ENCODE measurements at regions not wholly inside any gene's neighbourhood (a gene's known extent, or its start where the extent isn't known, plus 50 kb on each side); places are given as distances from the start of the nearest gene placed in this dataset.
"Not testable (repeated sequence)": the region's sequence is repeated elsewhere in the genome, so short reads cannot be mapped to it uniquely, and the experiment has no call there.

DNA sequence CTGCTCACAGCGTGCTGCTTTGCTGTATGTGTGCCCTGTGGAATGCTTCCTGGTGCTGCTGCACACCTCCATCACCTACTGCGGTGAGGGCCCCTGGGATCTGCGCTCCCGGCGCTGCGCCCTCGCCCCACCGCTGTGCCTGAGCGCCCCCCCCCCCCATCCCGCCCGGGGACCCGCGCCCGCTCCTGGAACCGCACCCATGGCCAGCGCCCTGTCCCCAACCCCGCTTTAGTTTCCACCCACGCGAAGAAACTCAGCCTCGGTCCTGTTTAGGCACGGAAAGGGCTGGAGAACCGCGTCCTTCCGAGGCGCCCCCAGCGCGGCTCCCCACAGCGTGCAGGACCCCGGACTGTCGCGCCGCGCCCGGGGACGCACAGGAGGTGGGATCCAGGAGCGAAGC lies 265.5 kb downstream of the POTEB3 start:
- not testable (repeated sequence) for H2AFZ ChIP-seq (ENCODE audit: insufficient read depth, low read length, poor library complexity); H3K27me3 ChIP-seq (ENCODE audit: insufficient read depth, low read length); H3K79me2 ChIP-seq (ENCODE audit: control insufficient read depth, insufficient read depth, low read length, poor library complexity); H4K12ac ChIP-seq (ENCODE audit: low read depth, low read length); H2BK5ac ChIP-seq (ENCODE audit: low read depth, low read length, poor library complexity); H4K8ac ChIP-seq (ENCODE audit: low read depth, low read length); H2BK12ac ChIP-seq (ENCODE audit: low read length); H3K4ac ChIP-seq (ENCODE audit: low read depth, low read length); H3K79me1 ChIP-seq (ENCODE audit: low read length); H3K18ac ChIP-seq (ENCODE audit: low read length); H4K91ac ChIP-seq (ENCODE audit: low read depth, low read length); DNase-seq; H3K14ac ChIP-seq (ENCODE audit: low read length); H3K23ac ChIP-seq (ENCODE audit: low read length); H2BK120ac ChIP-seq (ENCODE audit: insufficient read depth, low read length, poor library complexity); H3K4me2 ChIP-seq (ENCODE audit: low read length); H2AK5ac ChIP-seq (ENCODE audit: low read length); H3K27ac ChIP-seq (ENCODE audit: low read depth, low read length); H3K4me3 ChIP-seq (ENCODE audit: low read depth, low read length); H3K4me1 ChIP-seq (ENCODE audit: control insufficient read depth in 1 of 2, insufficient read depth in 2 of 2, low read length in 2 of 2); H3K9me3 ChIP-seq (ENCODE audit: insufficient read depth, low read depth, low read length); H3K9ac ChIP-seq (ENCODE audit: low read length); H3K36me3 ChIP-seq (ENCODE audit: control insufficient read depth in 1 of 2, insufficient read depth in 2 of 2, low read length in 2 of 2)
- no CpG with 5 or more reads among the region's 36 CpGs for WGBS (ENCODE audit: extremely low coverage, insufficient coverage, insufficient read length)

- H3K23ac ChIP-seq (ENCODE audit: low read length); H3K4me1 ChIP-seq (ENCODE audit: control insufficient read depth in 1 of 2, insufficient read depth in 2 of 2, low read length in 2 of 2); H2AK5ac ChIP-seq (ENCODE audit: low read length); H3K9ac ChIP-seq (ENCODE audit: low read length); H3K36me3 ChIP-seq (ENCODE audit: control insufficient read depth in 1 of 2, insufficient read depth in 2 of 2, low read length in 2 of 2); H3K4ac ChIP-seq (ENCODE audit: low read depth, low read length); DNase-seq; H2BK5ac ChIP-seq (ENCODE audit: low read depth, low read length, poor library complexity); H3K27me3 ChIP-seq (ENCODE audit: insufficient read depth, low read length); H3K4me2 ChIP-seq (ENCODE audit: low read length); H3K18ac ChIP-seq (ENCODE audit: low read length); H4K91ac ChIP-seq (ENCODE audit: low read depth, low read length); H4K12ac ChIP-seq (ENCODE audit: low read depth, low read length); H3K79me2 ChIP-seq (ENCODE audit: control insufficient read depth, insufficient read depth, low read length, poor library complexity); H4K8ac ChIP-seq (ENCODE audit: low read depth, low read length); H3K27ac ChIP-seq (ENCODE audit: low read depth, low read length); H3K4me3 ChIP-seq (ENCODE audit: low read depth, low read length); H3K79me1 ChIP-seq (ENCODE audit: low read length); H2BK12ac ChIP-seq (ENCODE audit: low read length); H3K14ac ChIP-seq (ENCODE audit: low read length); H2BK120ac ChIP-seq (ENCODE audit: insufficient read depth, low read length, poor library complexity); H3K9me3 ChIP-seq (ENCODE audit: insufficient read depth, low read depth, low read length); H2AFZ ChIP-seq (ENCODE audit: insufficient read depth, low read length, poor library complexity): not testable (repeated sequence)
- no CpG with 5 or more reads among the region's 24 CpGs for WGBS (ENCODE audit: extremely low coverage, insufficient coverage, insufficient read length)
Measured at GRCh38 chr15:21151203-21151966, 285.3 kb upstream of the POTEB2 start.

DNA sequence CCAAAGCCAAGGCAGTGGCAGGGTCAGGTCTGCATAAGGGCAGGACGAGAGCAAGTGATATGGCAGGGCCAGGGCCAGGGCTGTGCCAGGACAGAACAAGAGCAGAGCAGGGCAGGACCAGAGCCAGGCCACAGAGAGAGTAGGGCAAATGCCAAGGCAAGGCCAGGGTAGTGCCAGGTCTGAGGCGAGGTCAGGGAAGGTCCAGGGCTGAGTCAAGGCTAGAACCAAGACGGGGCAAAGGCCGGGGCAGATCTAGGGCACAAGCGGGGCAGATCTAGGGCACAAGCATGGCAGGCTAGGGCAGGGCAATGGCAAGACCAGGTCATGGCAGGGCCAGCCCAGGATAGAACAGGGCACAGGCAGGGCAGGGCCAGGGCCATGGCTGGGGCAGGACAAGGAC lies 282.0 kb upstream of the POTEB2 start:
- no CpG with 5 or more reads among the region's 5 CpGs for WGBS (ENCODE audit: extremely low coverage, insufficient coverage, insufficient read length)
- not testable (repeated sequence) for H3K18ac ChIP-seq (ENCODE audit: low read length); H3K14ac ChIP-seq (ENCODE audit: low read length)

GRCh38 chr15:21133893-21134292 lies 267.8 kb upstream of the POTEB2 start:
- not testable (repeated sequence) for H3K4me2 ChIP-seq (ENCODE audit: low read length); H3K4me1 ChIP-seq (ENCODE audit: control insufficient read depth in 1 of 2, insufficient read depth in 2 of 2, low read length in 2 of 2); H3K9ac ChIP-seq (ENCODE audit: low read length); H3K9me3 ChIP-seq (ENCODE audit: insufficient read depth, low read depth, low read length); DNase-seq; H3K79me2 ChIP-seq (ENCODE audit: control insufficient read depth, insufficient read depth, low read length, poor library complexity); H3K27me3 ChIP-seq (ENCODE audit: insufficient read depth, low read length); H3K4me3 ChIP-seq (ENCODE audit: low read depth, low read length); H4K91ac ChIP-seq (ENCODE audit: low read depth, low read length); H3K79me1 ChIP-seq (ENCODE audit: low read length); H4K12ac ChIP-seq (ENCODE audit: low read depth, low read length); H3K36me3 ChIP-seq (ENCODE audit: control insufficient read depth in 1 of 2, insufficient read depth in 2 of 2, low read length in 2 of 2); H4K8ac ChIP-seq (ENCODE audit: low read depth, low read length); H3K14ac ChIP-seq (ENCODE audit: low read length); H3K18ac ChIP-seq (ENCODE audit: low read length); H2BK120ac ChIP-seq (ENCODE audit: insufficient read depth, low read length, poor library complexity); H2AFZ ChIP-seq (ENCODE audit: insufficient read depth, low read length, poor library complexity); H2BK5ac ChIP-seq (ENCODE audit: low read depth, low read length, poor library complexity); H2AK5ac ChIP-seq (ENCODE audit: low read length); H2BK12ac ChIP-seq (ENCODE audit: low read length); H3K27ac ChIP-seq (ENCODE audit: low read depth, low read length); H3K23ac ChIP-seq (ENCODE audit: low read length); H3K4ac ChIP-seq (ENCODE audit: low read depth, low read length)
- no CpG with 5 or more reads among the region's 7 CpGs for whole genome bisulfite sequencing (ENCODE audit: extremely low coverage, insufficient coverage, insufficient read length)

More for the DNA sequence above, 282.0 kb upstream of the POTEB2 start:
- not testable (repeated sequence) for H3K79me2 ChIP-seq (ENCODE audit: control insufficient read depth, insufficient read depth, low read length, poor library complexity); H4K12ac ChIP-seq (ENCODE audit: low read depth, low read length); H3K79me1 ChIP-seq (ENCODE audit: low read length); H3K27me3 ChIP-seq (ENCODE audit: insufficient read depth, low read length); H2BK5ac ChIP-seq (ENCODE audit: low read depth, low read length, poor library complexity); H2BK12ac ChIP-seq (ENCODE audit: low read length); H3K23ac ChIP-seq (ENCODE audit: low read length); H4K8ac ChIP-seq (ENCODE audit: low read depth, low read length); H3K4me2 ChIP-seq (ENCODE audit: low read length); H3K4me3 ChIP-seq (ENCODE audit: low read depth, low read length); H2BK120ac ChIP-seq (ENCODE audit: insufficient read depth, low read length, poor library complexity); H3K27ac ChIP-seq (ENCODE audit: low read depth, low read length); H3K4me1 ChIP-seq (ENCODE audit: control insufficient read depth in 1 of 2, insufficient read depth in 2 of 2, low read length in 2 of 2); H2AFZ ChIP-seq (ENCODE audit: insufficient read depth, low read length, poor library complexity); H3K36me3 ChIP-seq (ENCODE audit: control insufficient read depth in 1 of 2, insufficient read depth in 2 of 2, low read length in 2 of 2); DNase-seq; H3K9me3 ChIP-seq (ENCODE audit: insufficient read depth, low read depth, low read length); H2AK5ac ChIP-seq (ENCODE audit: low read length); H4K91ac ChIP-seq (ENCODE audit: low read depth, low read length); H3K4ac ChIP-seq (ENCODE audit: low read depth, low read length); H3K9ac ChIP-seq (ENCODE audit: low read length)
